HG03460 (cell line): ENCODE measurements at regions not wholly inside any gene's neighbourhood (a gene's known extent, or its start where the extent isn't known, plus 50 kb on each side); places are given as distances from the start of the nearest gene placed in this dataset.

ENCODE experiments used
- ATAC-seq: cut with Tn5 transposase; IDR thresholded peaks from one replicate; pipeline ENCODE4 v1.9.1; 2021; ENCODE audit not compliant: unreplicated experiment

DNA sequence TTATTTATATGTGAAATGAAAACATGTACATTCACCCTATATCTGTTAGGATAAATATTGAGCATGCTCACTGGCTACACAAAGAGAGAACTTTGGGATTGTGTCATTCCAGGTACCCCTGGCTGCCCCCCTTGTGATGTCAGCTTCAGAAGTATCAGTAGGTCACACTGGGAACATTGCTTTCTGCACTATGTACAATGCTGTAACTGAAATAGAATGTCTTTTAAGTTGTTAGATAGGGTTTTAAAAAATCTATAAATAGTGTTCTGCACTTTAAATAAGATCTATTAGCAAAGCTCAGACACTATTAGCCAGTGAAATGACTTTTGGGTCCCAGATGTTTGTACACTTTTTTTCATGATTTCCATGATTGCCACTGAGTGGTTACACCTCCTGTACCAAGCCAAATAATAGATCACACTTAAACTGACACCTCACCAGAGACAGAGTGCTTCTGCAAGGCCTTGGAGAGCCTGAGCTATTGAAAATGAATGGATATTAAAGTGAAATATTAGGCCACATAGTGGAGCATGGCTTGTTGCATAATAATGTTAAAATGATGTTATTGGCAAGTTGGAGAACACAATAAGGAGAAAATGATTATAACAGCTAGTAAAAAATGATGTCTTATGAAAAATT, 297.0 kb upstream of the NXPH2 start:
- ATAC-seq = no peak

- ATAC-seq = no peak
Observed at GRCh38 chr2:139067874-139068273, 287.7 kb upstream of the NXPH2 start.

DNA sequence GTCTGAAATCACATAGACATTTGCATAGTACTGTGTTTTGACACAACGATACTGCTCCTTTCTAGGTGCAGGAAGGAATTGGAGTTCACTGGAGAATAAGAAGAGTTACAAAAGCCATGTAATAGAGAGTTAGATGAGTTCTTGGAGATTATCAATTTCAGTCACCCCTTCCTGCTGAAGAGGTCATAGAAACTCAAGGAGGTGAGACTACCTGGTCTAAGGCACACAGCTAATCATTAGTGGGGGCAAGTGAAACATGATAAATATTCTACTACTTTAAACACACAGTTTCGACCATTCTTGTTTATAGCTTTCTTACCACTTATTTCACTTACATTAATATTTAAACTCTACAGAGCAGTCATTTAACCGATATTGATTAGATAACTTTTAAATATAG, 286.9 kb upstream of the NXPH2 start:
- no peak for ATAC-seq

- no peak for ATAC-seq
Observed at GRCh38 chr2:139064159-139064558, 284.0 kb upstream of the NXPH2 start.

GRCh38 chr2:139059617-139060016, 279.4 kb upstream of the NXPH2 start:
- no peak for ATAC-seq

GRCh38 chr2:139055202-139055601, 275.0 kb upstream of the NXPH2 start:
- no peak for ATAC-seq

DNA sequence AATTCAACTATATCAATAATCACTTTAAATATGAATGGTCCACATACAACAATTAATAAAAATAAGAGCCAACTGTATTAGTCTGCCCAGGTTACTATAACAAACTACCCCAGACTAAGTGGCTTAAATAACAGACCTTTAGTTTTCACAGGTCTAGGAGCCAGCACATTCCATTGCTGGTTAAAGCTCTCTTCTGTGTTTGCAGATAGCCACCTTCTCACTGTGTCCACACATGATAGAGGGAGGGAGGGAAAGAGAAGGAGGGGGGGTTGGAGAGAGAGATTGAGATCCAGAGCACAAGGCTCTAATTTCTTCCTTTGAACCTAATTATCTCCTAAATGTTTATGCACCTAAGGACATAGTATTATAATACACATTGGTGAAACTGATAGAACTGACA, 267.8 kb upstream of the NXPH2 start:
- no peak for ATAC-seq

DNA sequence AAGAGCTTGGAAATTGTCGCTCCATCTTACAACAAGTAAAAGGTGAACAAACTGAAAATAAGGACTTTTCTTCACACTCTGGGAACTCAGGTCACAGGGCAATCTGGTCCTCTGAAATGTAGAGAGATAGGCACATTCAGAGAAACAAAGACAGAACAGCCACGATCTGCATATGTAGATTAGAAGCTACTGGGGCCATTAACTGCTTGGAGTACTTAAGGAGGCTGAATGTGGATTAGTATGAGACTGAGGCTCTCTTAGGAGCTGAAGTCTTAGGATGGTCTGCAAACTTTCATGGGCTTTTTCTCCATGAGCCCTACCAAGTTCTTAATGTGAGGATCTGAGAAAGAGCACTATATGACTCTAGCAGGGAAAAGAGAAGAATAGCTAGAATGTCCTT, 265.3 kb upstream of the NXPH2 start:
- ATAC-seq = no peak

DNA sequence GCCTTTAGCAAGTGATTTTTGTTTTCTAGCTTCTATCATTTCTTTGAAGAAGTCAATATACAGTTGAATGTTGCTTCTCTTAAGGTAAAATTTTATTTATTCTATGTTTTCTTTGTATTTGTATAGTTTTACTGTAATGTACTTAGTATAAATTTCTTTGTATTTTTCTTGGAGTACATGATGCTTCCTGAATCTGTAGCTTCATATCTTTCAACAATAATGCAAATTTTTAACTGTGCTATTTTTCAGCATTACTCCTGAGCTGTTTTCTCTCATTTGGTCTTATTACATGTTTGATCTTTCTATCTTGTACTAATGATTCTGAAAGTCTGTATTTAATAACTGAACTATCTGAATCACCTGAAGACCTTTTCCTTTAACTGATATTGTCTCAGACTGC, 253.9 kb upstream of the NXPH2 start:
- ATAC-seq = no peak

- no peak for ATAC-seq
Observed at GRCh38 chr2:139033300-139033699, 253.1 kb upstream of the NXPH2 start.

DNA sequence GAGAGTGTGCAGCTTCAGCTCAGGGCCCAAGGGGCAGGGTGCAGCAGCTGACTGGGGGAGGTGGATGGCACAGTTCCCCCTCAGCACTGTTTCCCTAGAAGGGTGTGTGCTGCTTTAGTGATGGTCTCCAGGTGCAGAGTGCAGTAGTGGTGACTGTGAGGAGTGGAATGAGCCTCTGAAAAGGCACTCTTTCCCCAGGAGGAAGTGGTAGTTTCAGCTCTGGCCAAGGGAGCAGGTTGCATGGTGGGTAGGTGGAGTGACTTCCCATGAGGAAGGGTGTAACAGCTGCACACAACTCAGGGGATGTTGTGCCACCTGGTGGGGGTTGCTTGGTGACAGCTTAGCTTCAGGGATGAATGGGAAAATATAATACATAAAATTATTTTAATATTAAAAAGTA, 251.5 kb upstream of the NXPH2 start:
- ATAC-seq = peak; percentile 79

DNA sequence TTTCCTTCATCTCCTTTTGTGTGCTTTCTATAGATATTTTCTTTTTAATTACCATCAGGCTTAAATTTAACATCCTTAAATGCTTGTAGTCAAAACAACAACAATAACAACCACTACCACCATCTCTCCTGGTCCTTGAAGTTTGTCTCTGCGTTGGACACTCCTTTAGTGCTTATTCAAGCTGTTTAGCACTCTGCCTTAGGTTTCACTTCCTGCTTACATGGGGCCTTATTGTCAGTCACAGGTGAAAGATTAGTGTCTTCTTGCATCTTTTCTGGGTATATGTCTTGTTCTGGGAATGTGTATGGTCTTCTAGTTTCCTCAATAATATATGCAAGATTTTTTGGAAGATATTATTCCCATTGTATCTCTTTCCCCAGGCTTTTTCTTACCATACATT, 240.1 kb upstream of the NXPH2 start:
- ATAC-seq = no peak

DNA sequence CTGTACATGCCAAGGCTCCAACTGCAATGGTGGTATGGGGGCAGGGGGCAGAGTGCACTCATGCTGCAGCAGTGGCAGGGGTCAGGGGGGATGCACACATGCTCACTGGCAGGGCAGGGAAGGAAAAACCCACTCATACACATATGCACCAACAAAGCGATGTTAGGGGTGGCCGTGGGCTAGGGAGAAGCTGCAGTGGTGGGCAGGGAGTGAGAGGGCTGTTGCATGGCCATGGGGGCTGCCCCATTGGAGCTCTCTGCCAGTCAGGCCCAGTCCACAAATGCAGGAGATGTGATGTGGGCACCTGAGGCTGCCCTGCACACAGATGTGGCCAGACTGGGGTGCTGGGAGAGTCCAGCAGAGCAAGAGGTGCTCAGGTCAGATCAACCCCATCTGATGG, 238.1 kb upstream of the NXPH2 start:
- no peak for ATAC-seq

DNA sequence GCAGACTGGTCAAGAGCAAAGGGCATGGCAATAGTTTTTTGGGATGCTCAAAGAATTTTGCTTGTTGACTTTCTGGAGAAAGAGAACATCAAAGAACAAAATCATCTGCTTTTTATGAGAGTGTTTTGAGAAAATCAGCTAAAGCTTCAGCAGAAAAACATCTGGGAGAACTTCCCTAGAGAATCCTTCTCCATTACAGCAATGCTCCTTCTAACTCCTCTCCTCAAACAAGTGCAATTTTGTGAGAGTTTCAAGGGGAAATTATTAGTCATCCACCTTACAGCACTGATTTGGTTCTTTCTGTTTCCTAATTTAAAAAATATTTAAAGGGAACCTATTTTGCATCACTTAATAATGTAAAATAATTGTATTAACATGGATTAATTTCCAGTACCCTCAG, 226.9 kb upstream of the NXPH2 start:
- ATAC-seq = no peak

DNA sequence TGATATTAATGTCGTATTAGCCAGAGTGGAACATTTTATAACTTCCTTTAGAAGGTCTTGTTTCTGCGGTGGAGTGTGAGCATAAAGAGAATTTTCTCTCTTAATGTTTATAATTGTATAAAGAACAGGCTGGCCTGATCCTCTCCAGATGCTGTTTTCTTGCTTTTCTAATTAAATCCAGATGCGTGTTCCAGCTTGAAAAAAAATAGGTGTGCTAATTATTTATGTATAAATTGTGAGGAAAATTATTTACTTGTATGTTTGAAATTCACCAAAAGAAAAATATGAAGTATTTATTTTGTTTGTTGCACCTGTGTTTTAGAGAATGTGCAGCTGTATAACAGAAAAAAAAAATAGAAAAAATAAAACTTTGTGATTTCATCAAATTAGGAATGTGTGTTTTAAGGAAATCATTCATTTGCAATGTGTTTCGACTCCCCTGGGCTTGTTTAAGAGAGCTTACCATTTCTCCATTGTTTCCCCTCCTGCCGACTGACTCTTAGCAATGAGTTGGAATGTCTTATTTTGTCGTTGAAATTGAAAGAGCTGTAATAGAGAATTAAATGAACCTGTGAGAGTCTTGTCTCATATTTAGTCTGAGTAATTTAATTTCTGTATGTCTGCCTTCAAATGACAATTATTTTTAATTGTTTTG, 220.1 kb upstream of the NXPH2 start:
- ATAC-seq = no peak

- ATAC-seq = no peak
Observed at GRCh38 chr2:138997856-138998517, 217.8 kb upstream of the NXPH2 start.

DNA sequence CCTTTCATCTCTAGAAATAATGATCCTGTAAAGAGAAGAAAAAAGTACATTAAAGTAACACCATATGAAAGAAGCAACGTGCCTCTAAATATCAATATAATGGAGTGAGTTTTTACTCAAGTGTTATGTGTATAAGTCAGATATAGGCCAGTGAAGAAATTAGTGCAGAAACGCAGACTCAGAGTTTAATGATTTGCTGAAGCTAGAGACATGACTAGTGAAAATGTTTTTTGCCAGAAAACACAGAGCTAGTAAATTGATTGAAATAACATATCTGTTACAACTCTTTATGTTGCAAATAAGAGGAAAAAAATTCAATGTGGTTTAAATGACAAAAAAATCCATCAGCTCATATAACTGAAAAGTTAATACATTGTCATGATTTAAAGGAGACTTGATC, 217.2 kb upstream of the NXPH2 start:
- ATAC-seq = no peak

GRCh38 chr2:138994502-138994901, 214.3 kb upstream of the NXPH2 start:
- no peak for ATAC-seq

- no peak for ATAC-seq
Observed at GRCh38 chr2:138985881-138986280, 205.7 kb upstream of the NXPH2 start.

GRCh38 chr2:138979131-138979785, 199.1 kb upstream of the NXPH2 start:
- no peak for ATAC-seq

DNA sequence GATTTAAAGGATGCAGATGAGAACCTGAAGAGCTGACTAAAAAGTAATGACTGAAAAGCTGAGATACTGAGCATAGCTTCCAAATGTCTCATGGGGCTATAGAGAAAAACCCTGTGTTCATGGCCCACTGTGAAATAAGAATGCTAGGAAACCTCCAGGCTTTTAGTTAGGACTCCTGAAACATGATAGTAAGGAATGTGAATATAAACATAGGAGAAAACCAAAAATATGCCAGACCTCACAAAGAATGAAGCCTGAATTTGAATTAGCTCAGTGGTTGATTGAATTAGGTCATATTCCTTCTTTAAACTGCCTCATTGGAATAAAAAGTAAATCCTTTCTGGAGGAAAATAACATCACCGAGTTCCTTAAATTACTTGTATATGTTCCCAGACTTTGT, 194.5 kb upstream of the NXPH2 start:
- no peak for ATAC-seq

GRCh38 chr2:138964418-138964817, 184.2 kb upstream of the NXPH2 start:
- no peak for ATAC-seq
